Vagina (tissue), 2 donors: ENCODE measurements at regions not wholly inside any gene's neighbourhood (a gene's known extent, or its start where the extent isn't known, plus 50 kb on each side); places are given as distances from the start of the nearest gene placed in this dataset.

Experiments used
- DNase-seq, 2 donors: peaks; one replicate each; pipeline ENCODE4 v3.0.0-alpha.2; 2017; ENCODE audit errors: extremely low spot score in 2 of 2
- H3K27ac ChIP-seq: fragments of 200-600 bp; sonication (generic); one replicate; pipeline ENCODE4 v1.5.1; 2019
- H3K27me3 ChIP-seq: fragments of 200-600 bp; sonication (generic); one replicate; pipeline ENCODE4 v1.5.1; 2019
- H3K36me3 ChIP-seq, 2 donors: fragments of 200-600 bp; sonication (generic); one replicate each; pipeline ENCODE4 v1.5.1; 2017 to 2019
- H3K4me1 ChIP-seq: fragments of 200-600 bp; sonication (generic); one replicate; pipeline ENCODE4 v1.5.1; 2019
- H3K4me3 ChIP-seq, 2 donors: fragments of 200-600 bp; sonication (generic); 1 replicate in 1 of 2; 2 replicates in 1 of 2; pipeline ENCODE4 v1.5.1; 2016 to 2019
- H3K9me3 ChIP-seq: fragments of 200-600 bp; sonication (generic); one replicate; pipeline ENCODE4 v1.5.1; 2019
- POLR2A ChIP-seq, 2 donors: fragments of 450-650 bp; IDR thresholded peaks; one replicate each; pipeline ENCODE4 v1.6.1; 2017; ENCODE audit warnings: antibody characterized with exemption in 2 of 2, mild to moderate bottlenecking in 2 of 2, moderate library complexity in 2 of 2
- POLR2AphosphoS5 ChIP-seq, 2 donors: sonication (generic); formaldehyde crosslinking; IDR thresholded peaks; one replicate each; pipeline ENCODE4 v1.9.0; 2017; ENCODE audit warnings: antibody characterized with exemption in 2 of 2, mild to moderate bottlenecking in 2 of 2, low read depth in 1 of 2; ENCODE audit not compliant: insufficient read depth in 1 of 2
- intact Hi-C: fragments of 100-400 bp; cut with DNase I; formaldehyde crosslinking; loops from one replicate; pipeline ENCODE4 v1.15.1; 2023
- TF ChIP-seq, protein P1 (sequence below), 3 experiments: fragments of 450-650 bp in 2 of 3; fragments of 200-600 bp in 1 of 3; sonication (generic) in 1 of 3; IDR thresholded peaks; one replicate each; pipeline ENCODE4 v1.5.1; 2017 to 2019; ENCODE audit warnings: antibody characterized with exemption in 3 of 3, mild to moderate bottlenecking in 2 of 3, moderate library complexity in 2 of 3

DNA sequence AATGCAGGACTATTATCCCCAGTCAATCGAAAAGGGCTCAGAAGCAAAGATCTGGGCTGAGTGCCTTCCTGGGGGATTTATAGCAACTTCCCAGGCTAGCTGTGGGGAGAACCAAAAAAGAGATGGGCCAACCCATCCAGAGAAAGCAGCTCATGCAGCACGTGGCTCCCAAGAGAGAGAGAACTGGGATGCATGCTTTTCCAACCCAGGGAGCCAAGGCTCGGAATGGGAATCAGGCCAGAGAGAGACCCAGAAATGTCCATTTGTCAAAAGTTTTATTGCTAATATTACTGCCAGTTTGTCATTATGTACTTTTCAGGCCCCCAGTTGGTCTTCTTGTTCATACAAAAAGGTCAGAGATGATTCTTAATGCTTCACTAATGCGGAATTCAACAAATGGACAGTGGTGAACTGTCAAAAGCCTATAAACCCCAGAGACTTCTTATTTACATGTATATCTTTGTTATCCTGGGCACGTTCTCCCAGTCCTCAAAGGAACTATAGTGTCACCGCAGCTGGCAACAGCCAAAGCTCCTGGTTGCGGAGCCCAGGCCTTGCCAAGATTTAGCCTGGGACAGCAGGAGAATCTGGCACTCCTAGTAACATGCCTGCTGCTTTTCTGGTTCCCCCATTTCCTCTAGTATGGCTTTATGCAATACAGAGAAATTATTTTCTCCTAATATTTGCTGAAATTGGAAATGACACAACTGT lies 139.1 kb upstream of the POU3F2 start:
- Histone ChIP-seq H3K27me3 (no peaks in the 10 kb centered on the region), H3K4me1 (no peaks in the 10 kb centered on the region), H3K9me3 (no peaks in the 10 kb centered on the region), H3K36me3 (no peaks in the 10 kb centered on the region), H3K27ac (no peak overlapping the region), H3K4me3 (no peak overlapping the region)
- intact Hi-C loops = no loop called here
- no peak for DNase-seq
- TF ChIP-seq, protein P1, sequence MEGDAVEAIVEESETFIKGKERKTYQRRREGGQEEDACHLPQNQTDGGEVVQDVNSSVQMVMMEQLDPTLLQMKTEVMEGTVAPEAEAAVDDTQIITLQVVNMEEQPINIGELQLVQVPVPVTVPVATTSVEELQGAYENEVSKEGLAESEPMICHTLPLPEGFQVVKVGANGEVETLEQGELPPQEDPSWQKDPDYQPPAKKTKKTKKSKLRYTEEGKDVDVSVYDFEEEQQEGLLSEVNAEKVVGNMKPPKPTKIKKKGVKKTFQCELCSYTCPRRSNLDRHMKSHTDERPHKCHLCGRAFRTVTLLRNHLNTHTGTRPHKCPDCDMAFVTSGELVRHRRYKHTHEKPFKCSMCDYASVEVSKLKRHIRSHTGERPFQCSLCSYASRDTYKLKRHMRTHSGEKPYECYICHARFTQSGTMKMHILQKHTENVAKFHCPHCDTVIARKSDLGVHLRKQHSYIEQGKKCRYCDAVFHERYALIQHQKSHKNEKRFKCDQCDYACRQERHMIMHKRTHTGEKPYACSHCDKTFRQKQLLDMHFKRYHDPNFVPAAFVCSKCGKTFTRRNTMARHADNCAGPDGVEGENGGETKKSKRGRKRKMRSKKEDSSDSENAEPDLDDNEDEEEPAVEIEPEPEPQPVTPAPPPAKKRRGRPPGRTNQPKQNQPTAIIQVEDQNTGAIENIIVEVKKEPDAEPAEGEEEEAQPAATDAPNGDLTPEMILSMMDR (IDR thresholded peaks at IDR 0.05) = no peak
- TF ChIP-seq POLR2AphosphoS5 (IDR thresholded peaks at IDR 0.05; ENCODE audit: insufficient read depth in 1 of 2, low read depth in 1 of 2) (no peak), POLR2A (IDR thresholded peaks at IDR 0.05) (no peak)

DNA sequence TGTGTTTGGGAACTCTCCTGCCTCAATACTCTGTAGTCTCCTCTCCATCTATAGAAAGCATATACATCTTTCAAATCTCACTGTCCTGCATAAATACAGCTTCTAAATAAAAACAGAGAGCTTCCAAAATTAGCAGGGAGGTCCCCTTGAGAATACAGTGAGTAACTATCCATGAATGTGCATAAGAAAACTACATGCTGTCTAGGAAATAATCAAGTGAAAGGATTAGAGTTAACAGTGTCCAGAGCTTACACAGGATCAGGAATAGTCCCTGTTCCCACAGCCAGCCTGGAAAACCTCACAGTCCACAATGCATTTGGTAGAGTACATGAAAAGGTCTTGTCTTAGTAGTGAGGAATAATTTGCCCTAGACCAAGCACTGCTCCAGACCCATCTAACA lies 123.0 kb upstream of the POU3F2 start:
- Histone ChIP-seq H3K9me3 (no peaks in the 10 kb centered on the region), H3K27me3 (no peaks in the 10 kb centered on the region), H3K4me3 (no peak overlapping the region), H3K36me3 (no peaks in the 10 kb centered on the region), H3K4me1 (no peaks in the 10 kb centered on the region), H3K27ac (no peak overlapping the region)
- no peak for TF ChIP-seq POLR2A (IDR thresholded peaks at IDR 0.05)
- TF ChIP-seq, protein P1 (IDR thresholded peaks at IDR 0.05) = no peak
- no peak for TF ChIP-seq POLR2AphosphoS5 (IDR thresholded peaks at IDR 0.05; ENCODE audit: insufficient read depth in 1 of 2, low read depth in 1 of 2)
- intact Hi-C loops = no loop called here
- no peak for DNase-seq

DNA sequence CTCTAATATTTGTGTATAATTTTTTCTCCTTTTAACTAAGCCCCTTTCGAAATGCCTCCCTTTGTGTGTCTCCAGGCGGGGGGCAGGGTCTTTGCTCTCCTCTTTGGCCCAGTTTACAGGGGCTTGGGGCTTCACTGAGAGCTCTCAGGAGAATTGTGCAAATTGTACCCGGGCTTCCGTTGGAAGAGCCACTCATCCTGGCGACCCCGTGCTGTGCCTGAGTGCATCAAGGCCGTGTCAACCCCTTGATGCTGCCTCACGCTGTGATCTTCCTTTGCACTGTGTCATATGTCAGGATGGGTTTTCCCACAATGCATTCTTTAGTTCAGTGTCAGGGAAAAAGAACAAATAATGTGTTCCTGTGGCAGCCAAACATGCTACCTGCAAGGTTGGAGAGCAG lies 118.0 kb upstream of the POU3F2 start:
- Histone ChIP-seq H3K27me3 (no peaks in the 10 kb centered on the region), H3K27ac (no peak overlapping the region), H3K4me1 (no peaks in the 10 kb centered on the region), H3K36me3 (no peaks in the 10 kb centered on the region), H3K4me3 (no peak overlapping the region), H3K9me3 (no peaks in the 10 kb centered on the region)
- no peak for DNase-seq
- intact Hi-C loops = loop anchor here (2.0 kb wide), 1 partner anchor 18 kb away; no protein-coding TSS in a partner anchor
- TF ChIP-seq, protein P1 (IDR thresholded peaks at IDR 0.05) = no peak
- no peak for TF ChIP-seq POLR2A (IDR thresholded peaks at IDR 0.05)
- TF ChIP-seq POLR2AphosphoS5 (IDR thresholded peaks at IDR 0.05; ENCODE audit: insufficient read depth in 1 of 2, low read depth in 1 of 2) = no peak

DNA sequence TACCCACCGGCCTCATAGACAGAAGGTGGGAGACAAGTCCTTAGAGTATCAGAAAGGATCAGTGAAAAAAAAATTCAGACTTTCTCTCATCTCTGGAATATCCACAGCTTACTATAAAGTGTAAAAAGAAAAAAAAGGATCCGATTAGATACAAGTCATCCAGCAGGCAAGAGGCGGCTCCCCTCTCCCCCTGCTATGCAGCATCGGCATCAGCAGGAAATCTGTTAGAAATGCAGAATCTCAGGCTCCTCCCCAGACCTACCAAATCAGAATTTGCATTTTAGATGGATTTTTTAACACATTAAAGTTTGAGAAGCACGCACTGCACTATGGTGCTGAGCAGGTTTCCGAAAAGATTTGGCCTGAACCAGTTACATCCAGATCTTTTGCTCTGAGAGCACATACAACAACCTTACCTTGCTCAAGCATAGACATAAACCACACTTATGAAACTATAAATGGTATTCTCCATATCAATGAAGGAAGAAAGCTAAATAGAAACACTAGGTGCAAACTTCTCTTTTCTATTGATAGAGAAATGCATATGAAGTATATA lies 117.0 kb upstream of the POU3F2 start:
- no peaks in the 10 kb centered on the region for H3K9me3 ChIP-seq
- intact Hi-C loops = loop anchor here (2.0 kb wide), 1 partner anchor 19 kb away; no protein-coding TSS in a partner anchor
- no peaks in the 10 kb centered on the region for H3K27me3 ChIP-seq
- no peaks in the 10 kb centered on the region for H3K4me1 ChIP-seq
- DNase-seq = no peak
- H3K27ac ChIP-seq = no peak overlapping the region
- H3K36me3 ChIP-seq = no peaks in the 10 kb centered on the region
- no peak overlapping the region for H3K4me3 ChIP-seq
- TF ChIP-seq POLR2A (IDR thresholded peaks at IDR 0.05) (no peak), POLR2AphosphoS5 (IDR thresholded peaks at IDR 0.05; ENCODE audit: insufficient read depth in 1 of 2, low read depth in 1 of 2) (no peak)
- TF ChIP-seq, protein P1 (IDR thresholded peaks at IDR 0.05) = no peak

DNA sequence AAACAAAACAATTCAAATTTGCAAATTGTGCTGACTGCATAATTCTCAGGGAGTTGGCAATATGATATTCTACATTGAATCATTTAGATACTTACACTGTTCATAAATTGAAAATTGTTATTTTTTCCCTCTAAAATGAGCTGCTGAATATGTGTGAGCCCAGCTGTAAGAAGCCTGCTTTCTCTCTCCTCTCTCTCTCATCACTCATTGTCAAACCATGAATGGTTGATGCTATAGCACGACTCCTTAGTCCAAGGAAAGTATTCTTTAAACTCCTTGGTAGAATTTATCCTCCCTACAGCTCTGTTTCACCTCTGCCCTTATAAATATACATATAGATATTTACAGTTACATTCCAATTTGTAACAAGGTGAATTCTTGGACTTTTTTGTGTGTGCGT lies 116.4 kb upstream of the POU3F2 start:
- TF ChIP-seq, protein P1 (IDR thresholded peaks at IDR 0.05) = no peak
- TF ChIP-seq POLR2A (IDR thresholded peaks at IDR 0.05) (no peak), POLR2AphosphoS5 (IDR thresholded peaks at IDR 0.05; ENCODE audit: insufficient read depth in 1 of 2, low read depth in 1 of 2) (no peak)
- no peak overlapping the region for H3K27ac ChIP-seq
- DNase-seq = no peak
- H3K36me3 ChIP-seq = no peaks in the 10 kb centered on the region
- H3K4me3 ChIP-seq = no peak overlapping the region
- H3K4me1 ChIP-seq = no peaks in the 10 kb centered on the region
- intact Hi-C loops = loop anchor here (2.0 kb wide), 1 partner anchor 19 kb away; no protein-coding TSS in a partner anchor
- H3K27me3 ChIP-seq = no peaks in the 10 kb centered on the region
- no peaks in the 10 kb centered on the region for H3K9me3 ChIP-seq
